GM18951 (cell line): ENCODE measurements at regions not wholly inside any gene's neighbourhood (a gene's known extent, or its start where the extent isn't known, plus 50 kb on each side); places are given as distances from the start of the nearest gene placed in this dataset.

Source experiments
- POLR2A ChIP-seq: IDR thresholded peaks from 4 replicates; pipeline ENCODE4 v1.6.1; 2011; ENCODE audit warnings: mild to moderate bottlenecking; ENCODE audit not compliant: insufficient read length, insufficient read depth; ENCODE audit errors: extremely low read depth
- in situ Hi-C: fragments of 300-500 bp; cut with MboI; formaldehyde crosslinking; loops from one replicate; pipeline ENCODE4 v1.12.0; 2022; ENCODE audit warnings: low sequenced_read_pairs, mixed read lengths, inconsistent platforms; ENCODE audit not compliant: unreplicated experiment

GRCh38 chr2:7719876-7720275 lies 802.7 kb downstream of the RNF144A start:
- TF ChIP-seq POLR2A, result no peak
- in situ Hi-C loops, result no loop called here

GRCh38 chr2:7721413-7721995 lies 804.3 kb downstream of the RNF144A start:
- no peak for TF ChIP-seq POLR2A

GRCh38 chr2:7722212-7722910 lies 805.1 kb downstream of the RNF144A start:
- in situ Hi-C loops, result no loop called here
- TF ChIP-seq POLR2A, result no peak

More at GRCh38 chr2:7721413-7721995, 804.3 kb downstream of the RNF144A start:
- in situ Hi-C loops, result no loop called here

GRCh38 chr2:7724336-7724735 lies 807.1 kb downstream of the RNF144A start:
- TF ChIP-seq POLR2A, result no peak
- in situ Hi-C loops, result no loop called here

- TF ChIP-seq POLR2A, result no peak
- in situ Hi-C loops, result no loop called here
Measured at GRCh38 chr2:7725171-7725849, 808.1 kb downstream of the RNF144A start.

- TF ChIP-seq POLR2A, result no peak
- in situ Hi-C loops, result no loop called here
Measured at GRCh38 chr2:7725850-7726242, 808.6 kb downstream of the RNF144A start.

- in situ Hi-C loops, result no loop called here
Measured at GRCh38 chr2:7726989-7727388, 809.8 kb downstream of the RNF144A start.

GRCh38 chr2:7728388-7728787 lies 811.2 kb downstream of the RNF144A start:
- in situ Hi-C loops, result no loop called here
- no peak for TF ChIP-seq POLR2A

More at GRCh38 chr2:7726989-7727388, 809.8 kb downstream of the RNF144A start:
- TF ChIP-seq POLR2A, result no peak

- TF ChIP-seq POLR2A, result no peak
- in situ Hi-C loops, result no loop called here
Measured at GRCh38 chr2:7730449-7730848, 813.2 kb downstream of the RNF144A start.

- no peak for TF ChIP-seq POLR2A
- in situ Hi-C loops, result no loop called here
Measured at GRCh38 chr2:7730990-7731389, 813.8 kb downstream of the RNF144A start.

GRCh38 chr2:7732497-7732896 lies 815.3 kb downstream of the RNF144A start:
- in situ Hi-C loops, result no loop called here
- TF ChIP-seq POLR2A, result no peak

- in situ Hi-C loops, result no loop called here
- TF ChIP-seq POLR2A, result no peak
Measured at GRCh38 chr2:7736646-7737305, 819.6 kb downstream of the RNF144A start.

GRCh38 chr2:7738596-7738995 lies 821.4 kb downstream of the RNF144A start:
- in situ Hi-C loops, result no loop called here
- no peak for TF ChIP-seq POLR2A
